ENCODE measurements at regions not wholly inside any gene's neighbourhood (a gene's known extent, or its start where the extent isn't known, plus 50 kb on each side); places are given as distances from the start of the nearest gene placed in this dataset.

GRCh38 chr10:128473911-128474310 is 347.7 kb upstream of the MKI67 start:
- ChIA-PET POLR2A (no interaction called here), CTCF (no interaction called here), RAD21 (ENCODE audit: low non-redundant PET in 1 of 2, low total read pairs in 2 of 2, uncharacterized antibody in 2 of 2, unreplicated experiment in 2 of 2) (no interaction called here)
- no peak overlapping the region for H3K27ac ChIP-seq (ENCODE audit: low read depth, low read length)
- no peaks in the 10 kb centered on the region for H3K4me1 ChIP-seq (ENCODE audit: control insufficient read depth in 1 of 2, insufficient read depth in 2 of 2, low read length in 2 of 2)
- no peak overlapping the region for H3K9ac ChIP-seq (ENCODE audit: low read length)
- H3K9me3 ChIP-seq (ENCODE audit: control insufficient read depth in 1 of 2, insufficient read depth in 1 of 2, low read depth in 1 of 2, low read length in 2 of 2), result no peaks in the 10 kb centered on the region
- H3K4me3 ChIP-seq (replicated peaks in 1 of 2; ENCODE audit: low read depth in 1 of 2, low read length in 2 of 2), result no peak overlapping the region
- ATAC-seq (no peak), DNase-seq (ENCODE audit: low read depth, low spot score) (no peak)
- no TSS peak for BruUV-seq (replicated peaks)
- no peaks in the 10 kb centered on the region for H3K9me2 ChIP-seq (ENCODE audit: insufficient read depth)
- H3K27me3 ChIP-seq (ENCODE audit: insufficient read depth, low read length), result peaks cover 18% of the 10 kb centered on the region
- no peaks in the 10 kb centered on the region for H3K79me2 ChIP-seq (ENCODE audit: insufficient read depth, low read length)
- H4K20me1 ChIP-seq (ENCODE audit: insufficient read depth), result no peaks in the 10 kb centered on the region
- H2AFZ ChIP-seq (ENCODE audit: low read depth, low read length, poor library complexity, severe bottlenecking), result no peak overlapping the region
- no peaks in the 10 kb centered on the region for H3K36me3 ChIP-seq (ENCODE audit: control insufficient read depth in 1 of 2, insufficient read depth in 2 of 2, low read length in 2 of 2)
- intact Hi-C loops (cut with micrococcal nuclease), result no loop called here
- TF ChIP-seq EZH2phosphoT487 (IDR thresholded peaks at IDR 0.05; ENCODE audit: borderline replicate concordance) (no peak), REST (IDR thresholded peaks at IDR 0.05; ENCODE audit: low read depth) (no peak), EGR1 (IDR thresholded peaks at IDR 0.05; ENCODE audit: low read depth) (no peak), ELF1 (IDR thresholded peaks at IDR 0.05; ENCODE audit: borderline replicate concordance, low read depth) (no peak), EZH2 (IDR thresholded peaks at IDR 0.05) (no peak), JUND (IDR thresholded peaks at IDR 0.05) (no peak), ATF3 (IDR thresholded peaks at IDR 0.05) (no peak), CBX3 (IDR thresholded peaks at IDR 0.05; ENCODE audit: low read depth) (no peak), SIN3A (IDR thresholded peaks at IDR 0.05; ENCODE audit: low read depth) (no peak), POLR2AphosphoS5 (IDR thresholded peaks at IDR 0.05; ENCODE audit: low read depth, low read length) (no peak), SRF (IDR thresholded peaks at IDR 0.05; ENCODE audit: low read depth) (no peak), MAX (IDR thresholded peaks at IDR 0.05) (no peak)
- no peak overlapping the region for H3K4me2 ChIP-seq (ENCODE audit: low read length)
